ENCODE measurements at regions not wholly inside any gene's neighbourhood (a gene's known extent, or its start where the extent isn't known, plus 50 kb on each side); places are given as distances from the start of the nearest gene placed in this dataset.

GRCh38 chr3:16658004-16658924, 53.0 kb upstream of the DAZL start:
- no peak for DNase-seq (ENCODE audit: low read depth)
- no peak overlapping the region for H3K4me3 ChIP-seq (ENCODE audit: low read depth, low read length)

GRCh38 chr3:16658925-16659793, 53.9 kb upstream of the DAZL start:
- H3K4me3 ChIP-seq (ENCODE audit: low read depth, low read length): no peak overlapping the region
- no peak for DNase-seq (ENCODE audit: low read depth)

- no peak overlapping the region for H3K4me3 ChIP-seq (ENCODE audit: low read depth, low read length)
- no peak for DNase-seq (ENCODE audit: low read depth)
These were observed 58.9 kb upstream of the DAZL start for GRCh38 chr3:16663854-16664712.

GRCh38 chr3:16665282-16665741, 60.1 kb upstream of the DAZL start:
- H3K4me3 ChIP-seq (ENCODE audit: low read depth, low read length): no peak overlapping the region
- peak; percentile 56 for DNase-seq (ENCODE audit: low read depth)

GRCh38 chr3:16666206-16666605, 61.0 kb upstream of the DAZL start:
- H3K4me3 ChIP-seq (ENCODE audit: low read depth, low read length): no peak overlapping the region
- DNase-seq (ENCODE audit: low read depth): no peak

GRCh38 chr3:16667633-16668032, 62.4 kb upstream of the DAZL start:
- DNase-seq (ENCODE audit: low read depth): no peak

GRCh38 chr3:16668776-16669545, 63.7 kb upstream of the DAZL start:
- H3K4me3 ChIP-seq (ENCODE audit: low read depth, low read length): no peak overlapping the region
- no peak for DNase-seq (ENCODE audit: low read depth)

More at GRCh38 chr3:16667633-16668032, 62.4 kb upstream of the DAZL start:
- H3K4me3 ChIP-seq (ENCODE audit: low read depth, low read length): no peak overlapping the region

GRCh38 chr3:16670191-16670590, 65.0 kb upstream of the DAZL start:
- DNase-seq (ENCODE audit: low read depth): no peak
- H3K4me3 ChIP-seq (ENCODE audit: low read depth, low read length): no peak overlapping the region

GRCh38 chr3:16671690-16672089, 66.5 kb upstream of the DAZL start:
- no peak for DNase-seq (ENCODE audit: low read depth)
- H3K4me3 ChIP-seq (ENCODE audit: low read depth, low read length): no peak overlapping the region

GRCh38 chr3:16673530-16673929, 68.3 kb upstream of the DAZL start:
- no peak overlapping the region for H3K4me3 ChIP-seq (ENCODE audit: low read depth, low read length)
- DNase-seq (ENCODE audit: low read depth): no peak

- H3K4me3 ChIP-seq (ENCODE audit: low read depth, low read length): no peak overlapping the region
- DNase-seq (ENCODE audit: low read depth): no peak
These were observed 70.6 kb upstream of the DAZL start for GRCh38 chr3:16675805-16676204.

GRCh38 chr3:16686679-16687078, 81.5 kb upstream of the DAZL start:
- DNase-seq (ENCODE audit: low read depth): no peak
- H3K4me3 ChIP-seq (ENCODE audit: low read depth, low read length): no peak overlapping the region

GRCh38 chr3:16687221-16687620, 82.0 kb upstream of the DAZL start:
- no peak for DNase-seq (ENCODE audit: low read depth)
- no peak overlapping the region for H3K4me3 ChIP-seq (ENCODE audit: low read depth, low read length)

GRCh38 chr3:16692486-16693344, 87.5 kb upstream of the DAZL start:
- no peak overlapping the region for H3K4me3 ChIP-seq (ENCODE audit: low read depth, low read length)
- DNase-seq (ENCODE audit: low read depth): no peak

GRCh38 chr3:16693820-16694219, 88.6 kb upstream of the DAZL start:
- no peak for DNase-seq (ENCODE audit: low read depth)

GRCh38 chr3:16695710-16696109, 90.5 kb upstream of the DAZL start:
- DNase-seq (ENCODE audit: low read depth): no peak
- H3K4me3 ChIP-seq (ENCODE audit: low read depth, low read length): no peak overlapping the region

More at GRCh38 chr3:16693820-16694219, 88.6 kb upstream of the DAZL start:
- no peak overlapping the region for H3K4me3 ChIP-seq (ENCODE audit: low read depth, low read length)

- DNase-seq (ENCODE audit: low read depth): peak; percentile 69
These were observed 92.4 kb upstream of the DAZL start for GRCh38 chr3:16697443-16698147.

More at GRCh38 chr3:16697443-16698147, 92.4 kb upstream of the DAZL start:
- H3K4me3 ChIP-seq (ENCODE audit: low read depth, low read length): no peak overlapping the region
